A673 (cell line): ENCODE measurements at regions not wholly inside any gene's neighbourhood (a gene's known extent, or its start where the extent isn't known, plus 50 kb on each side); places are given as distances from the start of the nearest gene placed in this dataset.

ENCODE experiments used
- BruUV-seq: library from RNA; stranded (reverse); fragments of 400-500 nt; replicated peaks from 2 replicates; lab custom pipeline; 2021; lab: Mats Ljungman, UMichigan
- CTCF ChIA-PET: fragments of 300-600 bp; sonication (Branson Sonifier 250); formaldehyde crosslinking; loops from one replicate; lab custom pipeline; 2022; ENCODE audit warnings: antibody characterized with exemption; lab: Charles Lee
- POLR2A ChIA-PET: fragments of 300-600 bp; sonication (Branson Sonifier 250); formaldehyde crosslinking; loops from one replicate; lab custom pipeline; 2022; ENCODE audit warnings: antibody characterized with exemption; ENCODE audit not compliant: low non-redundant PET; lab: Charles Lee
- DNase-seq: peaks from one replicate; pipeline ENCODE4 v3.0.0-alpha.2; 2015; ENCODE audit warnings: low spot score
- H3K27ac ChIP-seq: fragments of 200-600 bp; sonication (generic); 2 replicates; pipeline ENCODE4 v1.5.1; 2016; ENCODE audit warnings: mixed run types, low read depth, mild to moderate bottlenecking, mixed read lengths, antibody characterized with exemption, low read length; ENCODE audit not compliant: poor library complexity, severe bottlenecking
- H3K27me3 ChIP-seq: fragments of 200-600 bp; sonication (generic); replicated peaks from 2 replicates; pipeline ENCODE4 v1.6.1; 2017; ENCODE audit warnings: mixed run types, low read depth, mild to moderate bottlenecking, mixed read lengths, antibody characterized with exemption, low read length; ENCODE audit not compliant: insufficient read depth, poor library complexity
- H3K36me3 ChIP-seq: fragments of 200-600 bp; sonication (generic); 2 replicates; pipeline ENCODE4 v1.6.1; 2016; ENCODE audit warnings: mixed run types, mild to moderate bottlenecking, mixed read lengths, antibody characterized with exemption, low read length; ENCODE audit not compliant: insufficient read depth, poor library complexity, severe bottlenecking
- H3K4me1 ChIP-seq: fragments of 200-600 bp; sonication (generic); 2 replicates; pipeline ENCODE4 v1.6.1; 2017; ENCODE audit warnings: mixed run types, mild to moderate bottlenecking, mixed read lengths, antibody characterized with exemption, low read length; ENCODE audit not compliant: insufficient read depth, poor library complexity, severe bottlenecking
- H3K4me3 ChIP-seq: fragments of 200-600 bp; sonication (generic); 2 replicates; pipeline ENCODE4 v1.5.1; 2016; ENCODE audit warnings: low read depth, mixed run types, mild to moderate bottlenecking, mixed read lengths, low read length; ENCODE audit not compliant: poor library complexity, severe bottlenecking
- H3K9me3 ChIP-seq: fragments of 200-600 bp; sonication (generic); 2 replicates; pipeline ENCODE4 v1.6.1; 2016; ENCODE audit warnings: mixed run types, low read depth, mild to moderate bottlenecking, mixed read lengths, antibody characterized with exemption, low read length; ENCODE audit not compliant: poor library complexity, severe bottlenecking
- CTCF ChIP-seq: fragments of 300-800, 200-600 bp; sonication (generic); conservative IDR thresholded peaks from 2 replicates; pipeline ENCODE4 v1.5.1; 2017; ENCODE audit warnings: low read depth, mild to moderate bottlenecking, antibody characterized with exemption, low read length, moderate library complexity, mixed read lengths
- EZH2 ChIP-seq: fragments of 200-600 bp; sonication (generic); IDR thresholded peaks from 2 replicates; pipeline ENCODE4 v1.6.1; 2017; ENCODE audit warnings: borderline replicate concordance, low read depth, mild to moderate bottlenecking, mixed read lengths, antibody characterized with exemption, low read length; ENCODE audit not compliant: poor library complexity, severe bottlenecking
- intact Hi-C: fragments of 100-400 bp; cut with micrococcal nuclease; formaldehyde crosslinking; loops from one replicate; pipeline ENCODE4 v1.10.0; 2022; ENCODE audit not compliant: unreplicated experiment

- POLR2A ChIA-PET: no interaction called here
- CTCF ChIA-PET: no interaction called here
- Histone ChIP-seq H3K4me1 (no peaks in the 10 kb centered on the region), H3K27ac (no peak overlapping the region), H3K27me3 (peaks cover 26% of the 10 kb centered on the region), H3K36me3 (no peaks in the 10 kb centered on the region), H3K9me3 (no peaks in the 10 kb centered on the region), H3K4me3 (no peak overlapping the region)
- TF ChIP-seq EZH2: no peak
- TF ChIP-seq CTCF: no peak
- BruUV-seq: no TSS peak
- intact Hi-C loops: no loop called here
- peak; percentile 45 for DNase-seq
Observed at GRCh38 chr16:5450409-5451104, 353.0 kb upstream of the EEF2KMT start.

GRCh38 chr16:5449901-5450300 lies 352.3 kb upstream of the EEF2KMT start:
- TF ChIP-seq CTCF: no peak
- Histone ChIP-seq H3K9me3 (no peaks in the 10 kb centered on the region), H3K4me3 (no peak overlapping the region), H3K27me3 (peaks cover 33% of the 10 kb centered on the region), H3K4me1 (no peaks in the 10 kb centered on the region), H3K27ac (no peak overlapping the region), H3K36me3 (no peaks in the 10 kb centered on the region)
- ChIA-PET CTCF (no interaction called here), POLR2A (no interaction called here)
- BruUV-seq: no TSS peak
- intact Hi-C loops: no loop called here
- DNase-seq: no peak

- BruUV-seq: no TSS peak
- TF ChIP-seq EZH2 (no peak), CTCF (no peak)
- no peak for DNase-seq
- no peaks in the 10 kb centered on the region for H3K36me3 ChIP-seq
- intact Hi-C loops: no loop called here
- H3K4me1 ChIP-seq: no peaks in the 10 kb centered on the region
- H3K4me3 ChIP-seq: no peak overlapping the region
- no peaks in the 10 kb centered on the region for H3K9me3 ChIP-seq
- CTCF ChIA-PET: no interaction called here
- H3K27ac ChIP-seq: no peak overlapping the region
- POLR2A ChIA-PET: no interaction called here
- H3K27me3 ChIP-seq: peaks cover 29% of the 10 kb centered on the region
Observed at GRCh38 chr16:5448798-5449197, 351.2 kb upstream of the EEF2KMT start.
